SKM-1 treated with dmso at 0.1 percent for 144 hours (cell line): ENCODE measurements at regions not wholly inside any gene's neighbourhood (a gene's known extent, or its start where the extent isn't known, plus 50 kb on each side); places are given as distances from the start of the nearest gene placed in this dataset.
"Not testable (repeated sequence)": the region's sequence is repeated elsewhere in the genome, so short reads cannot be mapped to it uniquely, and the experiment has no call there.

Experiments
- DNase-seq: peaks from one replicate; lab custom pipeline; 2025; ENCODE audit not compliant: unreplicated experiment; lab: John Stamatoyannopoulos, UW

- no peak for DNase-seq
These were observed 791.7 kb downstream of the AACS start for GRCh38 chr12:125856896-125857295.

- no peak for DNase-seq
These were observed 795.5 kb downstream of the AACS start for GRCh38 chr12:125860672-125861288.

DNA sequence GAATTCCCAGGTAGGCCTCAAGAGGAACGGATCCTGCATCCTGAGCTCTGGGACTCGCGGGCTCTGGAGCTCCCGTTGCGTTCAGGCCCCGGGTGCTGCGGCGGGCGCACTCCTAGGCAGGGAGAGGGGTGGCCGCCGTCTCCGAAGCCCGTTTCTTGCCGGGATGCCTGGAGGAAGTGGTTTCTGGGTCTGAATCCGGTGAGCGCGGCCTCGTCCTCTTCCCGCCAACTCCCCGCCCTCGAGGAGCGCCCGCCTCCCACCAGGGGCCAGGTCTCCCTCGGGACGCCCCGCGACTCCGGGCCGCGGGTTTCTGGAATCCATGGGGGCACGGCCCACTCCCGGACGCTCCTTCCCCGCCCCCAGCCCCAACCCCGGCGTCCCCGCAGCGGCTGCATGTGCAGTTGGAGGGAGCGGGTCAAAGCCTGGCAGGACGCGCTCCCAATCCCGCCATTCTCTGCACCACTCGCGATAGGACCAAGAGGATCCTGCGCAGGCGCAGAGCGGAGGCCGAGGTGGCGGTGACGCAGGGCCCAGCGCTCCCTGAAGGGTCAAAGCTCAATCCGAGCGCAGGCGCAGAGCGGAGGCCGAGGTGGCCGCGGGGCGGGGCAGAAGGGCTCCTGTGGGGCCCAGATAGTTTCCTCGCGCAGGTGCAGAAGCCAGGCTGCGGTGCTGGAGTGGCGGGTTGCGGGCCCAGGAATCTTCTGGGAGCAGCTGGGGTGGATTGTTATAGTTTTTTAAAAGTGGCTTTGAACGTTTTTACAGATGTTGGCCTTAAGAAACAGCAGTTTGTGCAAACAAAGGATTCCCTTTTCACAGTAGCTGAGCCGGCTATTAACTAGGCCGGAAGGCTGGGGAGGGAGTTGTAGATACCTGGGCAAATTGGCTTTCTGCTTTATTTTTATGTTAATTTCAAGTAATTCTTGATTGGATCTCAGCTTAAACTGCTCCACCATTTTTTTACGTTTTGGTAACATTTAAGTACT is 796.4 kb downstream of the AACS start:
- no peak for DNase-seq

- not testable (repeated sequence) for DNase-seq
These were observed 800.0 kb downstream of the AACS start for GRCh38 chr12:125865236-125865635.

- no peak for DNase-seq
These were observed 806.8 kb downstream of the AACS start for GRCh38 chr12:125871811-125872594.

DNA sequence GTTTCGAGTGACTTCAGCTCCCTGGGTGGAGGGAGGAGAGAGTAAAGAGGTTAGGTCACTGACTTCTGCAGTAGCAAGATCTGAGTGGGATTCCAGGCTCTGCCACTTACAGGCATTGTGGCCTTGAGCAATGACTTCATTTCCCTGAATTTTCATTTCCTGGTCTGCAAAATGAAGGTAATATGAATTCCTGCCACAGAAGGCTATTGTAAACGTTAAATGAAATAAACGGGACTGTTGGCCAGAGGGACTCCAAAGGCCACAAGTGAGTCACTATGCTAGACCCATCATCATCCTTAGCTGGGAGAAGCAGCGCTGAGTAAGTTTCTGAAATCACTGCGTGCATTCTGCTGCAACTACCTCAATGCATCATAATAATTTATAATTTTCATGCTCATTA is 807.8 kb downstream of the AACS start:
- no peak for DNase-seq

DNA sequence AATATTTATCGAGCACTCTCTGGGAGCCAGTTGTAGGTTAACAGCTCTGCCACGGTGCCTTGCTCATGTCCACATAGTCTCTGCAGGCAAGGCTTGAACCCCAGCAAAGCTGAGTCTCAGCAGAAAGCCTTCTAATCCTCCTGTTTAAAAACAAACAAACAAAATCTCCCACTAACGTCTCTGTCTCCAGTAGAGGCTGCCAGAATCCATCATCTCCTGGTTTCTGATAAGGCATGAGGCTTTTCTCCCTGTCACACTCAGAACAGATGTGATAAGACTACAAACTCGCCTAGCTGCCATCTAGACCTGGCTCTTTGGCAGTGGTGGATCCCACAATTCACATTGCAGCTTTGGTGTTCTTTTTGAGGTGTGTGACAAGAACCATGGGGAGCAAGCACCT is 813.2 kb downstream of the AACS start:
- DNase-seq, result no peak

DNA sequence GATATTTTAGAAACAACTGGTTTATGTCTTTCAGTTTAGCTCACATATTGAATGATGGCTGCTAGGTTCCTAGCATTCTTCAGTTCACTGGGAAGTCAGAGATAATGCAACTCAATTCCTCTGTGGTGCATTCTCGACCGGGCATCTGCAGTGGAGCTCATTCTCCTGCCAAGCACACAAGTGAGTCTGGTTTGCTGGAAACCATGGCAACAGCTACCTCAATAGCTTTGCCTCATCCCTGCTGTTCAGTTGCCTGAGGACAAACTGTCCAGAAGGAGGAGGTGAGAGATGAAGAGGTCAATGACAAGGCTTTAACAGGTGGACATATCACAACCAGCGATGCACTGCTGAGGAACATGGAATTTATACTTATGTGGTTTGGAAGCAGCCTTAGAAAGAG is 816.9 kb downstream of the AACS start:
- no peak for DNase-seq

DNA sequence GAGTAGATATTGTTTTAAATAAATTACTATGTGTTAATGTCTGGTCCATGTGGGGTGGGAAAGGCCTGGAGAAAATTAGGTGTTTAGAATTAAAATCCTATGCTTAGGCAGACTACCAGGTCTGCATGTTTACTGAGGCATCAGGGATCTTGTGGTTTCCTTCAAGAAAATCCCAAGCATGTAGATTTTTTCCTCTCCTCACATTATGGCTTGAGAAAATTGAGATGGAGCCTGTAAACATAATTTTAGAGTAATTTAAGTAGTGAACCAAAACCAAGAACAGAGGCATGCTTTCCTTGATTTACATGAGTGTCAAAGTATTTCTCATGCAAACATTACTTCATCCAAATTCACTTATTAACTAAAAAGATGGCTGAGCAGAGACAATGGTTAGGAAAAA is 823.7 kb downstream of the AACS start:
- DNase-seq, result no peak

GRCh38 chr12:125889742-125890141 is 824.5 kb downstream of the AACS start:
- DNase-seq, result no peak

- no peak for DNase-seq
These were observed 825.2 kb downstream of the AACS start for GRCh38 chr12:125890366-125890905.

- no peak for DNase-seq
These were observed 825.7 kb downstream of the AACS start for GRCh38 chr12:125890971-125891370.

GRCh38 chr12:125892276-125892675 is 827.0 kb downstream of the AACS start:
- no peak for DNase-seq

DNA sequence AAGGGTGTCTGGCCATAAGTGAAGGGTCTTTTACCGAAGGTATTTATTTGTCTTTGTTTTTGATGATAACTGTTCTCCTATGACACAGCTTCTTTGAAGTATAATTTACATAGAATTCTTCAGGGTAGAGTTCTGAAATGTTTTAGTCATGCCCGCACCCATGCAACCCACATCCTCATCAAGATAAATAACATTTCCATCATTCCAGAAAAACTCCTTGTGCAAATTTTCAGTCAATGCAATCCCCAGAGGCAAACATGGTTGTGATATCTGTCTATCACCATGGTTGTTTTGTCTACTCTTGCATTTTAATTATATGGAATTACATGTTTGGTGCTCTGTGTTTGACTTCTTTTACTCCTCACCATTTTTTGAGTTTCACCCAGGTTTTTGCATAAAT is 837.8 kb downstream of the AACS start:
- no peak for DNase-seq

GRCh38 chr12:125907351-125907750 is 842.1 kb downstream of the AACS start:
- DNase-seq, result no peak

DNA sequence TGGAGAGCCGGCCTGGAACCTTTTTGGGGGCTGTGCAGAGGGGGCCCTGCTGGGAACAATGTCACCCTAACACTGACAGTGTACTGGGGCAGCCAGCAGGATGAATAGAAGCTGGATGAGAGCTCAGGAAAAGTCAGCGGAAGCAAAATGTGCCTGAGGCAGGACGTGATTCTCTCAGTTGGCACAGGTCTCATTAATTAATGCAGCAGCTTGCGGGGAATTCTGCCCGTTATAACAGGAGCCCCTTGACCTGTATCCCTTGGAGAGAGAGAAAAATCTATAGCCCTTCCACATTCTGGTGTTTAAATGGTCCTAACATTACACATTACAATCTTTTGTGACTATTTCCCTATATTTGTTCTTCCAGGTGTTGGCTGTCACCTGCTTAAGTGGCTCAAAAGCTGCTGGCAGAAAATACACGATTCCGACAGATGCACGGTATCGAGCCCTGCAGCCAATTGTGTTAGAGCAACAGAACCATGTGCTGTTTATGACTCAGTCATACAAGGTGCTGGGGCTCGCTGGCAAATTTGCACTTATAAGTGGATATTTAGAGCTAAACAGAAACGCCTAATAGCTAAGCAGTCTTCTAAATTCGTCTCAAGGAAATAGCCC is 854.7 kb downstream of the AACS start:
- no peak for DNase-seq

- DNase-seq, result no peak
These were observed 857.1 kb downstream of the AACS start for GRCh38 chr12:125922330-125922729.

DNA sequence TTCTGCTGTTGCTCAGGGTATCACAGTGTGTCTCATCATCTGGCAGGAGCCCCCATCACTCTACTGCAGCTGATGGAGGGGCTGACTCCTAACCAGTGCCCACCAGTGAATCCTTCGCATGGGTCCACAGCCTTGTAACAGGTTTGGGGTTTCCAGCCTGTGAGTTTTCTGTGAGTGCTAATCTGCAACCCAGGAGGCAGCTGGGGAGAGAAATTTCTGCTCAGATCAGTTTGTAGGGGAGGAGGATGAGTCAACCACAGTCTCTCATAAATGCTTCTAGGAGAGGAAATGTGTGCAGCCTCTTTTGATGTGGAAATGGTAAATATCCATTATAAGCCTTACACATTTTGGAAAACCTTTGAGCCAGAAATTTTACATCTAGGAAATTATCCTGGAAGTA is 871.3 kb downstream of the AACS start:
- DNase-seq, result no peak

GRCh38 chr12:125944446-125944845 is 879.2 kb downstream of the AACS start:
- no peak for DNase-seq

GRCh38 chr12:125949471-125949870 is 884.2 kb downstream of the AACS start:
- DNase-seq, result no peak

DNA sequence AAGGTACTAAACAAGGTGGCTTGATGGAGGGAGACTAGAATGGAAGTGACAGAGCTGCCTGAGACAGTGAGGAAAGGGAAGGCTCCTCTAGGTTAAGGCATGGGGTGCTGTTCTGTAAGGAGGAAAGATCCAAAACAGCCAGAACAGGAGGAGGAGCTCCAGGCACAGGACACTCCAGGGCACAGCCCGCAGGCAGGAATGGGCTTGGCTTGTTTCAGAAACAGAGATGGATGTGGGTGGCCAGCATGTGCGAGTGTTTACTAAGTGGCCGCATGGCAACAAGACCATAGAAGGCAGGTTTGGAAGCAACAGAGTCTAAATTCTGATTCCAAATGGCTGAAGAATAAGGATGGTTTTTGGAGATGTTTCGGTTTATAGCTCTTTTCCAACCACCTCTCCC is 889.1 kb downstream of the AACS start:
- no peak for DNase-seq
